HUES64 (cell line): ENCODE measurements at regions not wholly inside any gene's neighbourhood (a gene's known extent, or its start where the extent isn't known, plus 50 kb on each side); places are given as distances from the start of the nearest gene placed in this dataset.
"Not testable (repeated sequence)": the region's sequence is repeated elsewhere in the genome, so short reads cannot be mapped to it uniquely, and the experiment has no call there.

Experiments
- H3K27ac ChIP-seq: 2 replicates; pipeline ENCODE4 v1.7.0; 2013; ENCODE audit warnings: low read depth, low read length, inconsistent platforms
- H3K27me3 ChIP-seq: 2 replicates; pipeline ENCODE4 v1.6.1; 2013; ENCODE audit warnings: mild to moderate bottlenecking, low read length; ENCODE audit not compliant: insufficient read depth
- H3K36me3 ChIP-seq: 2 replicates; pipeline ENCODE4 v1.6.1; 2013; ENCODE audit warnings: mild to moderate bottlenecking, low read length; ENCODE audit not compliant: insufficient read depth
- H3K4me1 ChIP-seq: 2 replicates; pipeline ENCODE4 v1.6.1; 2013; ENCODE audit warnings: mild to moderate bottlenecking, low read length, moderate library complexity; ENCODE audit not compliant: insufficient read depth
- H3K4me3 ChIP-seq: 2 replicates; pipeline ENCODE4 v1.5.1; 2013; ENCODE audit warnings: mild to moderate bottlenecking, low read length, moderate library complexity
- H3K9ac ChIP-seq: 2 replicates; pipeline ENCODE4 v1.6.1; 2013; ENCODE audit warnings: mild to moderate bottlenecking, low read depth, low read length
- H3K9me3 ChIP-seq: 2 replicates; pipeline ENCODE4 v1.6.1; 2013; ENCODE audit warnings: low read depth, low read length; ENCODE audit not compliant: insufficient read depth
- whole genome bisulfite sequencing: fragments of 150-250, 120-280 bp; methylation state at CpG from one replicate; pipeline ENCODE4 v1.1.7; 2013; ENCODE audit warnings: missing lambda C conversion rate; 5-methylcytosine and 5-hydroxymethylcytosine counted together

DNA sequence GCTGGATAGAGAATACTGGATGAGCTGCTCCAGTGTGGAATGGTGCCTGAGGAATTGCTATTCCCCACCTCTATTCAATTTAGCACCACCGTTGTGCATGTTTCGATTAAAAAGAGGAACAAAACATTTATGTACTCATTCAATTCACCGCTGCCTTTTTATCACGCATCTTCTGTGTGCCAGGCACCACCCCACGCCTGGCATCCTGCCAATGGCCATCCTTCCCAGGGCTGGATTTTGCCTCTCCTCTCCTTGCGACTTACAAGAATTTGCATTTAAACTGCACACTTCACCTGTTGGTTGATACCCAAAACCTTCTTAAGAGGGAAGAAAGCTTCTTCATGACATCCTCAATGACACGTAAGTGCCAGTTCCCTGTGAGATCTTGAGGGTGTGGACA lies 110.2 kb upstream of the DPP6 start:
- 94% methylated on average over 7 of the region's 7 CpGs for WGBS
- H3K27ac ChIP-seq: no peak overlapping the region
- no peak overlapping the region for H3K9ac ChIP-seq
- no peaks in the 10 kb centered on the region for H3K4me1 ChIP-seq
- H3K4me3 ChIP-seq: no peak overlapping the region
- H3K27me3 ChIP-seq: no peaks in the 10 kb centered on the region
- H3K36me3 ChIP-seq: no peaks in the 10 kb centered on the region
- H3K9me3 ChIP-seq: peaks cover 84% of the 10 kb centered on the region

DNA sequence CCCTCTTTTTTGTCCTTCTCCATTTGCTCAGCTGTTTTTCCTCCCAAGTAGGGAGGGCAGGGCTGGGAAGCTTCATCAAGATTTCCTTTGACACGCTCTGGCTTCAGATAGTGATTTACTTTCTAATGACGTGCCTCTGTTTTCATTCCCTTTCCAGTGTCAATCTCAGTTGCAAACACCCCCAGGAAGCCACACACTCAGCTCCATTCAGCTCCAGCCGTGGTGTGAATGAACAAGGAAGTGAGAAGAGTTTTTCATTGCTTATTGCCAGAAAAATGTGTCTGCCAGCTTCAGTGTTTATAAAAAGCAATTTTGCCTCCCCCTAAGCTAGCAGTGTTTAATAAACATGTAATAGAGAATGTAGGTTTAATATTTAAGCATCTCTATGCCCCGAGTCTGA lies 108.7 kb upstream of the DPP6 start:
- H3K27me3 ChIP-seq: no peaks in the 10 kb centered on the region
- no peaks in the 10 kb centered on the region for H3K36me3 ChIP-seq
- H3K9ac ChIP-seq: no peak overlapping the region
- 82% methylated on average over 3 of the region's 4 CpGs for WGBS
- no peaks in the 10 kb centered on the region for H3K4me1 ChIP-seq
- no peak overlapping the region for H3K27ac ChIP-seq
- peaks cover 85% of the 10 kb centered on the region for H3K9me3 ChIP-seq
- H3K4me3 ChIP-seq: no peak overlapping the region

DNA sequence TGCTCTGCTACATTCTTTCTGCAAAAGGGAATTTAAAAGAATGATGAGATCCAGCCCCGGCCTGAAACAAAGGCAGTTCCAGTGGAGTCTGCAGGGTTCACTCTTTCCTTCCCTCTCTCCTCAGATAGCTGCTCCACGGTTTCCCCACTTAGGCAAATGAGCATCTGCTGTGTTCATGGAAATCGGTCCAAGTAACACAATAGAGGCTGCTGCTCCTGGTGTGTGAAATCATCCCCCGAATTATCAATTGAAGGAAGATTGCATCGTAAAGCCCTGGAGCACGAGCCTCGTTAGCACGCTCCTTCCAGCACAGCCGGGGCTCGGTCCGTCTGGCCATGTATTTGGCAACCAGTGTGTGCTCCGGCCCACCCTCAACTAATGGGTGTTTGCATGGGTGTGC lies 108.3 kb upstream of the DPP6 start:
- Histone ChIP-seq H3K4me3 (no peak overlapping the region), H3K36me3 (no peaks in the 10 kb centered on the region), H3K27ac (no peak overlapping the region), H3K9ac (no peak overlapping the region), H3K4me1 (no peaks in the 10 kb centered on the region), H3K9me3 (peaks cover 84% of the 10 kb centered on the region), H3K27me3 (no peaks in the 10 kb centered on the region)
- 89% methylated on average over 12 of the region's 12 CpGs for WGBS

DNA sequence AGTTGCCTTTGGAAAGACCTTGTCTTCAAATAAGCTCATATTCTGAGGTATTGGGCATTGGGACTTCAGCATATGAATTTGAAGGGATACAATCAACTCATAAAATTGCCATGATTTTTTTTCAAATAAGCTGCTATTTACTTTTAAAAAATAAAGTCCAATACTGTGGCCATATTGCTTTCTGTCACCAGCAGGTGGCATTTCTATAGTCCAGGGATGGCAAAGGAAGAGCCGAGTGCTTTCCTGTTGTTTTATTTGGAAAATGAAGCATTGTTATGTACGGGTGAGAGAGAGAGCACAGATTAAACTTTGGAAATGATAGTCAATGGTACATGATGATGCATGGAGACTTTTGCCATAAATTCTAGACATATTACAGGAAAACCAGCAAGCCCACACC lies 104.1 kb upstream of the DPP6 start:
- Histone ChIP-seq H3K36me3 (no peaks in the 10 kb centered on the region), H3K4me3 (no peak overlapping the region), H3K9me3 (peaks cover 82% of the 10 kb centered on the region), H3K27ac (no peak overlapping the region), H3K27me3 (no peaks in the 10 kb centered on the region), H3K4me1 (no peaks in the 10 kb centered on the region), H3K9ac (no peak overlapping the region)
- WGBS: 91% methylated on average over 2 of the region's 2 CpGs

DNA sequence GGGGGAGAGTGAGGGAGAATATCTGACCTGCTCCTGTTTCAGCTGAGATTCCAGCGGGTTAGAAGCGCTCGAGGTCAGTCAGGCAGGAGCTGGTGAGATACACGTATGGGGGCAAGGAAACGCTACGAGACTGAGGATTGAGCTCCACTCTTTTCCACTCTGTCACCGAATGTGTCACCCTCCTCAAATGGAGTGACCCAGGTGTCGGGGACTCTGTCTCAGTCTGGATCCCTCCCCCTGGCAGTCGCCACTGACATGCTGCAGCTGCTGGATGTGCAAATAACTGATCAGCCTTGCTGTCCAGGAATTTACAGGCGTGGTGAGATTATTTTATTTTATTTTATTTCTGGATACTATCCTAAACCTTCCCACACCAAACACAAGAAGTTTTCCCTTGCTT lies 100.9 kb upstream of the DPP6 start:
- WGBS: 78% methylated on average over 9 of the region's 10 CpGs
- H3K27me3 ChIP-seq: no peaks in the 10 kb centered on the region
- H3K9me3 ChIP-seq: peaks cover 87% of the 10 kb centered on the region
- no peak overlapping the region for H3K4me3 ChIP-seq
- H3K27ac ChIP-seq: no peak overlapping the region
- H3K9ac ChIP-seq: no peak overlapping the region
- H3K4me1 ChIP-seq: no peaks in the 10 kb centered on the region
- H3K36me3 ChIP-seq: no peaks in the 10 kb centered on the region

DNA sequence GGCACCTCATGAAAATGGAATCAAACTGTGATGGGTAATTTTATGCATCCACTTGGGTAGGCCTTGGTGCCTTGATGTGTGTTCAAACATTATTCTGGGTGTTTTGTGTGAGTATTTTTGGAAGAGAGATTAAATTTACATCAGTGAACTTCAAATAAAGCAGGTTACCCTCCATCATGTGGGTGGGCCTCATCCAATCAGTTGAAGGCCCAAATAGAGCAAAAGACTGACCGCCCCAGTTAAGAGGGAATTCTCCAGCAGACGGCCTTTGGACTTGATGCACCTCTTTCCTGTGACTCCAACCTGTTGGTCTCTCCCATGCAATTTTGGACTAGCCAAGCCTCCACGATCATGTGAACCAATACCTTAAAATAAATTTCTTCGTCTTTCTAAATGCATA lies 97.7 kb upstream of the DPP6 start:
- H3K27me3 ChIP-seq: no peaks in the 10 kb centered on the region
- 91% methylated on average over 4 of the region's 4 CpGs for WGBS
- H3K4me3 ChIP-seq: no peak overlapping the region
- H3K4me1 ChIP-seq: no peaks in the 10 kb centered on the region
- peaks cover 72% of the 10 kb centered on the region for H3K9me3 ChIP-seq
- no peaks in the 10 kb centered on the region for H3K36me3 ChIP-seq
- no peak overlapping the region for H3K9ac ChIP-seq
- H3K27ac ChIP-seq: no peak overlapping the region

DNA sequence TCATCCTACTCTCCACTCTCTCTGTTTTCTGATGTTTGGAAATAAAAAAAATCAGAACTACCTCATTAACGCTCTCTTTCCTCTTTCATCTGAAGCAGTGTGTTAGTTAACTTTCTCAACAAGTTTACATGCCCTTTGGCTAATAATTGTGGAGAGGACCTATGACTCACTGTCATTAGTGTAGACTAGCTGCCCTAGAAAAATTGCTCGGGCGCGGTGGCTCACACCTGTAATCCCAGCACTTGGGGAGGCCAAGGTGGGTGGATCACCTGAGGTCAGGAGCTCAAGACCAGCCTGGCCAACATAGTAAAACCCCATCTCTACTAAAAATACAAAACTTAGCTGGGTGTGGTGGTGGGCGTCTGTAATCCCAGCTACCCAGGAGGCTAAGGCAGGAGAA lies 94.5 kb upstream of the DPP6 start:
- not testable (repeated sequence) for H3K36me3 ChIP-seq, H3K4me3 ChIP-seq, H3K27me3 ChIP-seq, H3K4me1 ChIP-seq, H3K27ac ChIP-seq, H3K9ac ChIP-seq
- H3K9me3 ChIP-seq: peaks cover 46% of the 10 kb centered on the region
- WGBS: 98% methylated on average over 4 of the region's 5 CpGs

DNA sequence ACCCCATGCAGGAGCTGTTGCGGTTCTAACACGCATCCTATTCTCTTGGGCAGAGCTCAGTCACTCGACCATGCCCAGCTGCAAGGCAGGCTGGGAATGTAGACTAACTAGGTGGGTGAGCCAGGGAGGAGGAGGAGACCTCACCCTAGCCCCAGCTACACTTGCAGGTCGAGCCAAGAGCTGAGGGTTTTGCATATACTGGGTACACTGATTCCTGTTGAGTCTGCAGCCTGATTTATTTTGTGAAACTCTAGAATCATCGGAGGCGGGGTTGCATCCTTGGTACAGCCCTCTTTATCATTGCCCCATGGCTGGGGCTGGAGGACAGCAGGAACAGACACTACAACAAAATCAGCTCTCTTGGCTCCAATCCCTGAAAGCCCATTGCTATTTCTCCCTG lies 93.8 kb upstream of the DPP6 start:
- peaks cover 40% of the 10 kb centered on the region for H3K9me3 ChIP-seq
- not testable (repeated sequence) for H3K36me3 ChIP-seq, H3K9ac ChIP-seq, H3K4me1 ChIP-seq, H3K27ac ChIP-seq, H3K4me3 ChIP-seq, H3K27me3 ChIP-seq
- WGBS: 71% methylated on average over 4 of the region's 6 CpGs

DNA sequence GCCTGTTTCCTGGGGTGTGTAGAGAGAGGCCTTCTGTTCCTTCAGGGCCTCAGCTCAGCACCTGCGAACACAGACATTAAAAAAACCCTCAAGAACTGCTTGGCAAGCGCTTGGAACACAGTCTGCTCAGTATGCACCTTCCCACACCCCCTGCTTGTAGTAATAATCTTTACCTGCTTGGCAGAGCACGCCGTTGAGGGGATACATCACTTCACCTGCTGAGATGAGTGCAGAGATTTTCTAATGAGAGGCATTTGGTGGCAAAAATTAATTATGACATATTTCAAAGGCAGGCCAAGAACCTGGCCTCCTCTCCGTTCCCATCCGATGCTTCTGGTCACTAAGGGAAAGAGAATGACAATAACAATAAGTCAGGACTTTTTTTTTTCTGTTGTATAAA lies 93.4 kb upstream of the DPP6 start:
- H3K4me1 ChIP-seq, H3K4me3 ChIP-seq, H3K27me3 ChIP-seq, H3K9ac ChIP-seq, H3K36me3 ChIP-seq, H3K27ac ChIP-seq: not testable (repeated sequence)
- WGBS: 75% methylated on average over 2 of the region's 6 CpGs
- H3K9me3 ChIP-seq: peaks cover 36% of the 10 kb centered on the region

DNA sequence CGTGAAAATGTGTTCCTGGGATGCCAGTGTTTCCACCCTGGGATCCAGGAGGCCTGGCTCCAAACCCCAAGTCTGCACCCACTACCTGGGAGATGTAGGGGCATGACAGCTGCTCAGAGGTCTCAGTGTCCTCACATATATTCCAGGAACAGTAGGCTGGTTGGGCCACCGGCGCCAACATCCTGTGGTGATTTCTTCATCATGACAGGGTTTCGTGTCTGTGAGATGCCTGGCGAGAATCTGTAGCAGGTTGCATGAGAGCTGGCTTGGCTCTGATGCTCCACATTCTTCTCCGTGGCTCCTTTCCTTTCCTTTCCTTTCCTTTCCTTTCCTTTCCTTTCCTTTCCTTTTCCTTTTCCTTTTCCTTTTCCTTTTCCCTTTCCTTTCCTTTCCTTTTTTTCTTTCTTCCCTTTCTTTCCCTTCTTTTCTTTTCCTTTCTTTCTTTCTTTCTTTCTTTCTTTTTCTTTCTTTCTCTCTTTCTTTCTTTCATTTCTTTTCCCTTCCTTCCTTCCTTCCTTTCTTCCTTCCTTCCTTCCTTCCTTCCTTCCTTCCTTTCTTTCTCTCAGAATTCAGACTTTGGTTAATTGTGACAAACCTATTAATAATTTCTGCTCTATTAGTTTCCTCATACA lies 87.6 kb upstream of the DPP6 start:
- H3K27ac ChIP-seq, H3K9me3 ChIP-seq: not testable (repeated sequence)
- WGBS: 76% methylated on average over 6 of the region's 6 CpGs

DNA sequence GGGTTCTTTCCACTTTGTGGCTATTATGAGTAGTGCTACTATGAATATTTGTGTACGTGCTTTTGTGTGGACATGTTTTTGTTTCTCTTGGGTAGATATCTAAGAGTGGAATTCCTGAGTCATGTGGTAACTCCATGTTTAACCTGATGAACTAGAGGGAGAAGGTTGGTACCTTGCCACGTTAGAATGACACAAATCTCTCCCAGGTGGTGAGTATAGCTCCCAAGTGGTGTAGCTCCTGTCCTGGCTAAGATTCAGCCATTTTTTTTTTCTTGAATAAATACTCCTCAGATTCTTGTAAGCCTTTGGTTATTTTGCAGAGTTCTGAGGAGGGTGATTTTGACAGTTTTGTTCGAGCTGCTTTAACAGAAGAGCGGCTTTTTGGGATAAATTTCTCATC lies 83.2 kb upstream of the DPP6 start:
- H3K9me3 ChIP-seq, H3K36me3 ChIP-seq, H3K9ac ChIP-seq, H3K27ac ChIP-seq, H3K4me3 ChIP-seq, H3K27me3 ChIP-seq, H3K4me1 ChIP-seq: not testable (repeated sequence)
- 11% methylated on average over 1 of the region's 4 CpGs for WGBS

More for the DNA sequence above, 87.6 kb upstream of the DPP6 start:
- H3K4me1 ChIP-seq, H3K9ac ChIP-seq, H3K4me3 ChIP-seq, H3K27me3 ChIP-seq, H3K36me3 ChIP-seq: not testable (repeated sequence)

DNA sequence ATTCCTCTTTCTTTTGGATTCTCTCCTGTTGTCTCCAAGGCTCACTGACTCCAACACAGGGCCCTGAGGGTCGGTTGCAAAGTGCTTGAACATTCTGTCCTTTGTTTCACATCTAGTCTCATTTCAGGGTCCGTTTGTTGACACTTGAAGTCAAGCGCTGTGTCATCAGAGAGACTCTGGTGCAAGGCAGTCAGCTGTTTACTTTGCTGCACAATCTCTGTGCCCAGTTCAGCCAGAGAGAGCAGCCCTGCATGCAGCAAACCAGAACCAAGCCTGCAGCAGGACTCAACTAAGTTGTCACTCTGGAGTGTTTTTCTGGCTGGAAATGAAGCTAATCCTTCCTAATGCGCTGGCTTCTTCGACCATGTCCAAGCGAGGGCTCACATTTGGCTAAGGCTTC lies 77.6 kb upstream of the DPP6 start:
- H3K9me3 ChIP-seq, H3K9ac ChIP-seq, H3K4me3 ChIP-seq, H3K36me3 ChIP-seq, H3K27me3 ChIP-seq, H3K4me1 ChIP-seq, H3K27ac ChIP-seq: not testable (repeated sequence)
- 81% methylated on average over 6 of the region's 6 CpGs for WGBS
